ENCODE measurements at regions not wholly inside any gene's neighbourhood (a gene's known extent, or its start where the extent isn't known, plus 50 kb on each side); places are given as distances from the start of the nearest gene placed in this dataset.

GRCh38 chr7:110001254-110001938 lies 1089.5 kb upstream of the LRRN3 start:
- intact Hi-C loops (cut with DNase I) = no loop called here
- 69 to 81% methylated on average over 1 of the region's 1 CpG for WGBS, 2 donors

GRCh38 chr7:110003827-110004226 lies 1087.1 kb upstream of the LRRN3 start:
- Histone ChIP-seq H3K27ac (ENCODE audit: low read depth in 1 of 2, low read length in 2 of 2) (no peak overlapping the region), H3K4me3 (ENCODE audit: low read length in 2 of 2) (no peak overlapping the region), H3K27me3 (ENCODE audit: control insufficient read depth in 1 of 2, insufficient read depth in 2 of 2, low read length in 1 of 2) (no peaks in the 10 kb centered on the region), H3K4me1 (ENCODE audit: control insufficient read depth in 1 of 2, insufficient read depth in 2 of 2, low read length in 2 of 2) (no peaks in the 10 kb centered on the region), H3K36me3 (ENCODE audit: control insufficient read depth in 1 of 2, insufficient read depth in 2 of 2, low read length in 1 of 2) (no peaks in the 10 kb centered on the region), H3K9me3 (ENCODE audit: control insufficient read depth, low read length) (peaks cover 1% of the 10 kb centered on the region)
- 64 to 88% methylated on average over 1 of the region's 1 CpG for WGBS, 2 donors
- no peak for DNase-seq
- ATAC-seq (ENCODE audit: low FRiP score) = no peak
- intact Hi-C loops (cut with DNase I) = no loop called here

More at GRCh38 chr7:110001254-110001938, 1089.5 kb upstream of the LRRN3 start:
- Histone ChIP-seq H3K9me3 (ENCODE audit: control insufficient read depth, low read length) (peaks cover 1% of the 10 kb centered on the region), H3K27me3 (ENCODE audit: control insufficient read depth in 1 of 2, insufficient read depth in 2 of 2, low read length in 1 of 2) (peaks cover 0 to 1% of the 10 kb centered on the region in 2 donors), H3K4me3 (ENCODE audit: low read length in 2 of 2) (no peak overlapping the region), H3K36me3 (ENCODE audit: control insufficient read depth in 1 of 2, insufficient read depth in 2 of 2, low read length in 1 of 2) (no peaks in the 10 kb centered on the region), H3K4me1 (ENCODE audit: control insufficient read depth in 1 of 2, insufficient read depth in 2 of 2, low read length in 2 of 2) (no peaks in the 10 kb centered on the region), H3K27ac (ENCODE audit: low read depth in 1 of 2, low read length in 2 of 2) (no peak overlapping the region)
- ATAC-seq (ENCODE audit: low FRiP score) = no peak
- DNase-seq = no peak

- intact Hi-C loops (cut with DNase I) = no loop called here
- no peak overlapping the region for H3K27ac ChIP-seq (ENCODE audit: low read depth in 1 of 2, low read length in 2 of 2)
These were observed 1083.4 kb upstream of the LRRN3 start for GRCh38 chr7:110007320-110008063.

GRCh38 chr7:110010359-110010758 lies 1080.6 kb upstream of the LRRN3 start:
- DNase-seq (no peak), ATAC-seq (ENCODE audit: low FRiP score) (no peak)
- no peak overlapping the region for H3K4me3 ChIP-seq (ENCODE audit: low read length in 2 of 2)
- intact Hi-C loops (cut with DNase I) = no loop called here
- 76 to 78% methylated on average over 3 of the region's 3 CpGs for WGBS, 2 donors
- no peak overlapping the region for H3K27ac ChIP-seq (ENCODE audit: low read depth in 1 of 2, low read length in 2 of 2)
- H3K36me3 ChIP-seq (ENCODE audit: control insufficient read depth in 1 of 2, insufficient read depth in 2 of 2, low read length in 1 of 2) = no peaks in the 10 kb centered on the region
- H3K4me1 ChIP-seq (ENCODE audit: control insufficient read depth in 1 of 2, insufficient read depth in 2 of 2, low read length in 2 of 2) = no peaks in the 10 kb centered on the region
- no peaks in the 10 kb centered on the region for H3K9me3 ChIP-seq (ENCODE audit: control insufficient read depth, low read length)
- H3K27me3 ChIP-seq (ENCODE audit: control insufficient read depth in 1 of 2, insufficient read depth in 2 of 2, low read length in 1 of 2) = no peaks in the 10 kb centered on the region

More at GRCh38 chr7:110007320-110008063, 1083.4 kb upstream of the LRRN3 start:
- H3K36me3 ChIP-seq (ENCODE audit: control insufficient read depth in 1 of 2, insufficient read depth in 2 of 2, low read length in 1 of 2) = no peaks in the 10 kb centered on the region
- no peaks in the 10 kb centered on the region for H3K4me1 ChIP-seq (ENCODE audit: control insufficient read depth in 1 of 2, insufficient read depth in 2 of 2, low read length in 2 of 2)
- WGBS, 2 donors = 62% methylated on average over 4 of the region's 4 CpGs
- H3K4me3 ChIP-seq (ENCODE audit: low read length in 2 of 2) = no peak overlapping the region
- DNase-seq (no peak), ATAC-seq (ENCODE audit: low FRiP score) (no peak)
- H3K9me3 ChIP-seq (ENCODE audit: control insufficient read depth, low read length) = no peaks in the 10 kb centered on the region
- H3K27me3 ChIP-seq (ENCODE audit: control insufficient read depth in 1 of 2, insufficient read depth in 2 of 2, low read length in 1 of 2) = no peaks in the 10 kb centered on the region

GRCh38 chr7:110017405-110017804 lies 1073.5 kb upstream of the LRRN3 start:
- no peak for DNase-seq
- H3K9me3 ChIP-seq (ENCODE audit: control insufficient read depth, low read length) = no peaks in the 10 kb centered on the region
- no peak overlapping the region for H3K27ac ChIP-seq (ENCODE audit: low read depth in 1 of 2, low read length in 2 of 2)
- no peak overlapping the region for H3K4me3 ChIP-seq (ENCODE audit: low read length in 2 of 2)
- no peaks in the 10 kb centered on the region for H3K4me1 ChIP-seq (ENCODE audit: control insufficient read depth in 1 of 2, insufficient read depth in 2 of 2, low read length in 2 of 2)
- no peaks in the 10 kb centered on the region for H3K36me3 ChIP-seq (ENCODE audit: control insufficient read depth in 1 of 2, insufficient read depth in 2 of 2, low read length in 1 of 2)
- WGBS, 2 donors = 2 to 10% methylated on average over 1 of the region's 1 CpG
- intact Hi-C loops (cut with DNase I) = no loop called here
- no peak for ATAC-seq (ENCODE audit: low FRiP score)
- no peaks in the 10 kb centered on the region for H3K27me3 ChIP-seq (ENCODE audit: control insufficient read depth in 1 of 2, insufficient read depth in 2 of 2, low read length in 1 of 2)

GRCh38 chr7:110027385-110027784 lies 1063.5 kb upstream of the LRRN3 start:
- Histone ChIP-seq H3K4me1 (ENCODE audit: control insufficient read depth in 1 of 2, insufficient read depth in 2 of 2, low read length in 2 of 2) (no peaks in the 10 kb centered on the region), H3K36me3 (ENCODE audit: control insufficient read depth in 1 of 2, insufficient read depth in 2 of 2, low read length in 1 of 2) (no peaks in the 10 kb centered on the region), H3K27me3 (ENCODE audit: control insufficient read depth in 1 of 2, insufficient read depth in 2 of 2, low read length in 1 of 2) (no peaks in the 10 kb centered on the region), H3K9me3 (ENCODE audit: control insufficient read depth, low read length) (no peaks in the 10 kb centered on the region), H3K4me3 (ENCODE audit: low read length in 2 of 2) (no peak overlapping the region), H3K27ac (ENCODE audit: low read depth in 1 of 2, low read length in 2 of 2) (no peak overlapping the region)
- 9 to 15% methylated on average over 3 of the region's 3 CpGs for WGBS, 2 donors
- intact Hi-C loops (cut with DNase I) = no loop called here
- DNase-seq (no peak), ATAC-seq (ENCODE audit: low FRiP score) (no peak)

GRCh38 chr7:110043519-110043918 lies 1047.4 kb upstream of the LRRN3 start:
- no peak for DNase-seq
- H3K27me3 ChIP-seq (ENCODE audit: control insufficient read depth in 1 of 2, insufficient read depth in 2 of 2, low read length in 1 of 2) = no peaks in the 10 kb centered on the region
- intact Hi-C loops (cut with DNase I) = no loop called here
- H3K4me3 ChIP-seq (ENCODE audit: low read length in 2 of 2) = no peak overlapping the region
- H3K36me3 ChIP-seq (ENCODE audit: control insufficient read depth in 1 of 2, insufficient read depth in 2 of 2, low read length in 1 of 2) = no peaks in the 10 kb centered on the region
- 60 to 74% methylated on average over 1 of the region's 1 CpG for WGBS, 2 donors
- no peak overlapping the region for H3K27ac ChIP-seq (ENCODE audit: low read depth in 1 of 2, low read length in 2 of 2)
- peak; percentile 29 for ATAC-seq (ENCODE audit: low FRiP score)
- H3K4me1 ChIP-seq (ENCODE audit: control insufficient read depth in 1 of 2, insufficient read depth in 2 of 2, low read length in 2 of 2) = no peaks in the 10 kb centered on the region
- no peaks in the 10 kb centered on the region for H3K9me3 ChIP-seq (ENCODE audit: control insufficient read depth, low read length)

- WGBS, 2 donors = 48 to 53% methylated on average over 2 of the region's 2 CpGs
- Histone ChIP-seq H3K9me3 (ENCODE audit: control insufficient read depth, low read length) (no peaks in the 10 kb centered on the region), H3K27ac (ENCODE audit: low read depth in 1 of 2, low read length in 2 of 2) (no peak overlapping the region)
These were observed 1040.1 kb upstream of the LRRN3 start for GRCh38 chr7:110050785-110051184.

GRCh38 chr7:110051372-110051771 lies 1039.6 kb upstream of the LRRN3 start:
- ATAC-seq (ENCODE audit: low FRiP score) = no peak
- no peak for DNase-seq
- H3K4me3 ChIP-seq (ENCODE audit: low read length in 2 of 2) = no peak overlapping the region

More at GRCh38 chr7:110050785-110051184, 1040.1 kb upstream of the LRRN3 start:
- no peaks in the 10 kb centered on the region for H3K36me3 ChIP-seq (ENCODE audit: control insufficient read depth in 1 of 2, insufficient read depth in 2 of 2, low read length in 1 of 2)
- no peak overlapping the region for H3K4me3 ChIP-seq (ENCODE audit: low read length in 2 of 2)
- no peaks in the 10 kb centered on the region for H3K4me1 ChIP-seq (ENCODE audit: control insufficient read depth in 1 of 2, insufficient read depth in 2 of 2, low read length in 2 of 2)
- DNase-seq (no peak), ATAC-seq (ENCODE audit: low FRiP score) (no peak)
- no peaks in the 10 kb centered on the region for H3K27me3 ChIP-seq (ENCODE audit: control insufficient read depth in 1 of 2, insufficient read depth in 2 of 2, low read length in 1 of 2)
- intact Hi-C loops (cut with DNase I) = no loop called here

More at GRCh38 chr7:110051372-110051771, 1039.6 kb upstream of the LRRN3 start:
- Histone ChIP-seq H3K4me1 (ENCODE audit: control insufficient read depth in 1 of 2, insufficient read depth in 2 of 2, low read length in 2 of 2) (no peaks in the 10 kb centered on the region), H3K9me3 (ENCODE audit: control insufficient read depth, low read length) (no peaks in the 10 kb centered on the region), H3K27ac (ENCODE audit: low read depth in 1 of 2, low read length in 2 of 2) (no peak overlapping the region), H3K27me3 (ENCODE audit: control insufficient read depth in 1 of 2, insufficient read depth in 2 of 2, low read length in 1 of 2) (no peaks in the 10 kb centered on the region), H3K36me3 (ENCODE audit: control insufficient read depth in 1 of 2, insufficient read depth in 2 of 2, low read length in 1 of 2) (no peaks in the 10 kb centered on the region)
- WGBS, 2 donors = 34 to 40% methylated on average over 2 of the region's 2 CpGs
- intact Hi-C loops (cut with DNase I) = no loop called here
